ENCODE measurements at regions not wholly inside any gene's neighbourhood (a gene's known extent, or its start where the extent isn't known, plus 50 kb on each side); places are given as distances from the start of the nearest gene placed in this dataset.

DNA sequence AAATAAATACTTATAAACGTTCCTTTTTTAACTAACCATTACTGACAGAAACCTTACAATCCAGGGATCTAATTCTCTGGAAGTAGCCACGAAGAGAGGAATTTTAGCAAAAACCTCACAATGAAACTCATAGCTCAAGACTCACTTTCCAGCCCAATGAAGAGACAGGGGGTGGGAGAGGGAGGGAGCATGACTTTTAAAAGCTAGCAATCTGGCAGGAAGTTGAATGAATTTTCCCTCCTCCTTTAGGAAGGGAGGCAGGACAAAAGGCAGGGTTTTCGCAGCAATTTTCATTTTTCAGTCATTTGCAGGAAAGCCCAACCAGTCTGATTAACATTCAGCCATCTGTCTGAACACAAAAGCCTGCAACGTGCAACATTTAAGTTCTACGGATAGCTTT, 381.5 kb upstream of the PSMD7 start:
- H3K4me3 ChIP-seq (ENCODE audit: low read length), result no peak overlapping the region
- WGBS, 2 experiments (ENCODE audit: insufficient coverage in 1 of 2, insufficient read length in 1 of 2), result 42 to 65% methylated on average over 2 to 5 of the region's 5 CpGs
- no peak overlapping the region for H3K4me3 Mint-ChIP-seq
- H3K27ac Mint-ChIP-seq, result no peak overlapping the region
- H3K36me3 ChIP-seq (ENCODE audit: control insufficient read depth, insufficient read depth, low read length), result no peaks in the 10 kb centered on the region
- peaks cover 8% of the 10 kb centered on the region for H3K4me1 Mint-ChIP-seq
- no peaks in the 10 kb centered on the region for H3K9me3 ChIP-seq (ENCODE audit: control insufficient read depth, low read length)
- no peaks in the 10 kb centered on the region for H3K9me3 Mint-ChIP-seq
- TF ChIP-seq, protein P1, sequence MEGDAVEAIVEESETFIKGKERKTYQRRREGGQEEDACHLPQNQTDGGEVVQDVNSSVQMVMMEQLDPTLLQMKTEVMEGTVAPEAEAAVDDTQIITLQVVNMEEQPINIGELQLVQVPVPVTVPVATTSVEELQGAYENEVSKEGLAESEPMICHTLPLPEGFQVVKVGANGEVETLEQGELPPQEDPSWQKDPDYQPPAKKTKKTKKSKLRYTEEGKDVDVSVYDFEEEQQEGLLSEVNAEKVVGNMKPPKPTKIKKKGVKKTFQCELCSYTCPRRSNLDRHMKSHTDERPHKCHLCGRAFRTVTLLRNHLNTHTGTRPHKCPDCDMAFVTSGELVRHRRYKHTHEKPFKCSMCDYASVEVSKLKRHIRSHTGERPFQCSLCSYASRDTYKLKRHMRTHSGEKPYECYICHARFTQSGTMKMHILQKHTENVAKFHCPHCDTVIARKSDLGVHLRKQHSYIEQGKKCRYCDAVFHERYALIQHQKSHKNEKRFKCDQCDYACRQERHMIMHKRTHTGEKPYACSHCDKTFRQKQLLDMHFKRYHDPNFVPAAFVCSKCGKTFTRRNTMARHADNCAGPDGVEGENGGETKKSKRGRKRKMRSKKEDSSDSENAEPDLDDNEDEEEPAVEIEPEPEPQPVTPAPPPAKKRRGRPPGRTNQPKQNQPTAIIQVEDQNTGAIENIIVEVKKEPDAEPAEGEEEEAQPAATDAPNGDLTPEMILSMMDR (conservative IDR thresholded peaks at IDR 0.05), result no peak
- H3K36me3 Mint-ChIP-seq (ENCODE audit: low read depth), result no peaks in the 10 kb centered on the region
- no peak for DNase-seq
- no peak overlapping the region for H3K9ac ChIP-seq (ENCODE audit: extremely low read depth, low read length, poor library complexity, severe bottlenecking)
- no peaks in the 10 kb centered on the region for H3K4me1 ChIP-seq (ENCODE audit: control insufficient read depth, insufficient read depth, low read length)
- H3K27me3 Mint-ChIP-seq (ENCODE audit: insufficient read depth), result peaks cover 2% of the 10 kb centered on the region
- H3K27ac ChIP-seq (ENCODE audit: low read depth, low read length), result peak overlapping the region; percentile 81
- no peaks in the 10 kb centered on the region for H3K27me3 ChIP-seq (ENCODE audit: control insufficient read depth, insufficient read depth, low read length, poor library complexity, severe bottlenecking)

DNA sequence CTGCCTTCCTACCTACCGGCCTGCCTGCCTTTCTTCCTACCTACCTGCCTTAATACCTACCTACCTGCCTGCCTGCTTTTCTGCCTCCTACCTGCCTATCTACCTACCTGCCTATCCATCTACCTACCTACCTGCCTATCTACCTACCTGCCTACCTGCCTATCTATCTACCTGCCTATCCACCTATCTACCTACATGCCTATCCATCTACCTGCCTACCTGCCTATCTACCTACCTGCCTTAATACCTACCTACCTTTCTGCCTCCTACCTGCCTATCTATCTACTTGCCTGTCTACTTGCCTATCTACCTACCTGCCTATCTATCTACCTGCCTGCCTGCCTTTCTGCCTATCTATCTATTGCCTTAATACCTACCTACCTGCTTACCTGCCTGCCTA, 383.8 kb upstream of the PSMD7 start:
- H3K36me3 ChIP-seq (ENCODE audit: control insufficient read depth, insufficient read depth, low read length), result no peaks in the 10 kb centered on the region
- no peak overlapping the region for H3K4me3 ChIP-seq (ENCODE audit: low read length)
- H3K36me3 Mint-ChIP-seq (ENCODE audit: low read depth), result no peaks in the 10 kb centered on the region
- no peak overlapping the region for H3K4me3 Mint-ChIP-seq
- H3K9me3 Mint-ChIP-seq, result no peaks in the 10 kb centered on the region
- DNase-seq, result no peak
- H3K27me3 ChIP-seq (ENCODE audit: control insufficient read depth, insufficient read depth, low read length, poor library complexity, severe bottlenecking), result no peaks in the 10 kb centered on the region
- H3K4me1 Mint-ChIP-seq, result peaks cover 8% of the 10 kb centered on the region
- 88 to 93% methylated on average over 1 of the region's 1 CpG for WGBS, 2 experiments (ENCODE audit: insufficient coverage in 1 of 2, insufficient read length in 1 of 2)
- no peak overlapping the region for H3K27ac Mint-ChIP-seq
- H3K9ac ChIP-seq (ENCODE audit: extremely low read depth, low read length, poor library complexity, severe bottlenecking), result no peak overlapping the region
- H3K27ac ChIP-seq (ENCODE audit: low read depth, low read length), result no peak overlapping the region
- TF ChIP-seq, protein P1 (conservative IDR thresholded peaks at IDR 0.05), result no peak
- no peaks in the 10 kb centered on the region for H3K4me1 ChIP-seq (ENCODE audit: control insufficient read depth, insufficient read depth, low read length)
- H3K27me3 Mint-ChIP-seq (ENCODE audit: insufficient read depth), result peaks cover 4% of the 10 kb centered on the region
- no peaks in the 10 kb centered on the region for H3K9me3 ChIP-seq (ENCODE audit: control insufficient read depth, low read length)

DNA sequence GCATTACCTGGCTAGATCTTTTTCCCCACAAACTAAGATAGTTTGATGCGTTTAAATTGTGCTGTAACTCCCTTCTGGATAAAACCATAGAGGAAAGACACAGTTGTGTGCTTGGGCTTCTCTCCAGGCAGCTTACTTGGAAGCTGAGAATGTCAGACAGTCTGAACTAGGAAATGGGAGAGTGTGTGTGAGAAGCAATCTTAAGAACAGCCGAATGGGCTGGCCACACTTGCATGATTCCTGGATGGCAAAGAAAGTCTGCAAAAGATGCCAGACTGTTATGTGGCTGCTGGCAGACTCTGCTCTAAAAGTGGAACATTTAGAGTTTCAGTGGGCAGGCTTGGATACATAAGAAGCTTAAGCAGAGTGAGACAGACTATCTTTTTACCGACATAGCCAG, 384.3 kb upstream of the PSMD7 start:
- Histone ChIP-seq H3K4me3 (ENCODE audit: low read length) (no peak overlapping the region), H3K4me1 (ENCODE audit: control insufficient read depth, insufficient read depth, low read length) (no peaks in the 10 kb centered on the region), H3K36me3 (ENCODE audit: control insufficient read depth, insufficient read depth, low read length) (no peaks in the 10 kb centered on the region), H3K9me3 (ENCODE audit: control insufficient read depth, low read length) (no peaks in the 10 kb centered on the region), H3K27me3 (ENCODE audit: control insufficient read depth, insufficient read depth, low read length, poor library complexity, severe bottlenecking) (no peaks in the 10 kb centered on the region), H3K9ac (ENCODE audit: extremely low read depth, low read length, poor library complexity, severe bottlenecking) (no peak overlapping the region), H3K27ac (ENCODE audit: low read depth, low read length) (no peak overlapping the region)
- WGBS, 2 experiments (ENCODE audit: insufficient coverage in 1 of 2, insufficient read length in 1 of 2), result 89 to 92% methylated on average over 2 to 3 of the region's 3 CpGs
- no peaks in the 10 kb centered on the region for H3K9me3 Mint-ChIP-seq
- H3K27ac Mint-ChIP-seq, result no peak overlapping the region
- peaks cover 8% of the 10 kb centered on the region for H3K4me1 Mint-ChIP-seq
- no peak overlapping the region for H3K4me3 Mint-ChIP-seq
- H3K36me3 Mint-ChIP-seq (ENCODE audit: low read depth), result no peaks in the 10 kb centered on the region
- TF ChIP-seq, protein P1 (conservative IDR thresholded peaks at IDR 0.05), result no peak
- H3K27me3 Mint-ChIP-seq (ENCODE audit: insufficient read depth), result peaks cover 4% of the 10 kb centered on the region
- no peak for DNase-seq

Measured in endodermal cell (in vitro differentiated cells).